ENCODE measurements at regions not wholly inside any gene's neighbourhood (a gene's known extent, or its start where the extent isn't known, plus 50 kb on each side); places are given as distances from the start of the nearest gene placed in this dataset.

DNA sequence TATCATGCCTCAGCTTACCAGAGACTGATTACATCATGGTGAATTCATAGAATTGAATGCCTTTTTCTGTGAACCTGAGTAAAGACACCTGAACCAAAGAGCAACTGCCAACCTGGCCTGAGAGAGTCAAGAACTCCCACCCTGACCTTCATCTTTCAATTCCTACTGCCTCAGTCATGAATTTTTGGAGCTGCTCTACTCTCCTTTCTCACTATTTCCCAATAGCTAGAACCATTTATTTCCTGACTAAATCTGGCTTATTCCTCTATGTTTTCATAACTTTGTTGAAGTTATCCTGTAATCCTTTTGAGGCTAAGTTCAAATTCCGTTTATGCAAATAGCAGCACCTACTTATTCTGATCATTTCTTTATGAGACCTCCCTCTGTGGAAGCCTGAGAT lies 712.4 kb upstream of the UBE2E2 start:
- no TSS peak for BruUV-seq (replicated peaks)
- peaks cover 3% of the 10 kb centered on the region for H3K27me3 Mint-ChIP-seq (ENCODE audit: insufficient read depth, unreplicated experiment)
- Histone ChIP-seq H3K27me3 (replicated peaks; ENCODE audit: control insufficient read depth, insufficient read depth, low read length) (no peaks in the 10 kb centered on the region), H3K9me3 (no peaks in the 10 kb centered on the region), H3K4me3 (ENCODE audit: low read depth, low read length) (no peak overlapping the region), H3K4me1 (no peaks in the 10 kb centered on the region), H3K36me3 (ENCODE audit: control insufficient read depth, insufficient read depth, low read length) (no peaks in the 10 kb centered on the region)
- ChIA-PET CTCF (no interaction called here), POLR2A (no interaction called here)
- no peak overlapping the region for H3K4me3 Mint-ChIP-seq (ENCODE audit: unreplicated experiment)
- TF ChIP-seq, protein P1, sequence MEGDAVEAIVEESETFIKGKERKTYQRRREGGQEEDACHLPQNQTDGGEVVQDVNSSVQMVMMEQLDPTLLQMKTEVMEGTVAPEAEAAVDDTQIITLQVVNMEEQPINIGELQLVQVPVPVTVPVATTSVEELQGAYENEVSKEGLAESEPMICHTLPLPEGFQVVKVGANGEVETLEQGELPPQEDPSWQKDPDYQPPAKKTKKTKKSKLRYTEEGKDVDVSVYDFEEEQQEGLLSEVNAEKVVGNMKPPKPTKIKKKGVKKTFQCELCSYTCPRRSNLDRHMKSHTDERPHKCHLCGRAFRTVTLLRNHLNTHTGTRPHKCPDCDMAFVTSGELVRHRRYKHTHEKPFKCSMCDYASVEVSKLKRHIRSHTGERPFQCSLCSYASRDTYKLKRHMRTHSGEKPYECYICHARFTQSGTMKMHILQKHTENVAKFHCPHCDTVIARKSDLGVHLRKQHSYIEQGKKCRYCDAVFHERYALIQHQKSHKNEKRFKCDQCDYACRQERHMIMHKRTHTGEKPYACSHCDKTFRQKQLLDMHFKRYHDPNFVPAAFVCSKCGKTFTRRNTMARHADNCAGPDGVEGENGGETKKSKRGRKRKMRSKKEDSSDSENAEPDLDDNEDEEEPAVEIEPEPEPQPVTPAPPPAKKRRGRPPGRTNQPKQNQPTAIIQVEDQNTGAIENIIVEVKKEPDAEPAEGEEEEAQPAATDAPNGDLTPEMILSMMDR (IDR thresholded peaks at IDR 0.05; ENCODE audit: insufficient read depth in 1 of 2, low read depth in 1 of 2, low read length in 1 of 2, severe bottlenecking in 1 of 2, unreplicated experiment in 1 of 2), result no peak
- H3K36me3 Mint-ChIP-seq (ENCODE audit: insufficient read depth, unreplicated experiment), result no peaks in the 10 kb centered on the region
- intact Hi-C loops (cut with micrococcal nuclease; ENCODE audit: unreplicated experiment), result no loop called here
- no peak for DNase-seq
- H3K9me3 Mint-ChIP-seq (ENCODE audit: unreplicated experiment), result no peaks in the 10 kb centered on the region
- H3K4me1 Mint-ChIP-seq (ENCODE audit: low read depth, unreplicated experiment), result no peaks in the 10 kb centered on the region
- H3K27ac Mint-ChIP-seq (ENCODE audit: unreplicated experiment), result no peak overlapping the region

DNA sequence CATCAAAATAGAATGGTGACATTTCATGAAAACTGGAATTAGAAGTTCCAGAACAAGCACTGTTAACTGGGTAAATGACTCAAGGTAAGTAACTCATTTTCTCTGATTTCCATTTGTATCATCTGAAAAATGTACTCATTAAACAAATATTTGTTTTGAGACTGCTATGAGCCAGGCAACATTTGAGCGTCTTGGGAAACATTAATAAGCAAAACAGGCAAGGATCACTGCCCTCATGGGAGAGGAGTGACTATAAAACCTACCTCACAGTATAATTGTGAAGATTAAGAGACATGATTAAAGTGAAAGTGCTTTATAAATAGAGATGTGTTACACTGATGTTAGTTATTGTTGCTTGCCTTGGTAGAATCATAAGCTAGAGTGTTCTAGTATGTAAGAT lies 711.8 kb upstream of the UBE2E2 start:
- TF ChIP-seq, protein P1 (IDR thresholded peaks at IDR 0.05; ENCODE audit: insufficient read depth in 1 of 2, low read depth in 1 of 2, low read length in 1 of 2, severe bottlenecking in 1 of 2, unreplicated experiment in 1 of 2), result no peak
- Mint-ChIP-seq H3K9me3 (ENCODE audit: unreplicated experiment) (no peaks in the 10 kb centered on the region), H3K4me1 (ENCODE audit: low read depth, unreplicated experiment) (no peaks in the 10 kb centered on the region), H3K4me3 (ENCODE audit: unreplicated experiment) (no peak overlapping the region), H3K36me3 (ENCODE audit: insufficient read depth, unreplicated experiment) (no peaks in the 10 kb centered on the region), H3K27ac (ENCODE audit: unreplicated experiment) (no peak overlapping the region), H3K27me3 (ENCODE audit: insufficient read depth, unreplicated experiment) (peaks cover 4% of the 10 kb centered on the region)
- no peaks in the 10 kb centered on the region for H3K4me1 ChIP-seq
- H3K36me3 ChIP-seq (ENCODE audit: control insufficient read depth, insufficient read depth, low read length), result no peaks in the 10 kb centered on the region
- POLR2A ChIA-PET, result no interaction called here
- H3K9me3 ChIP-seq, result no peaks in the 10 kb centered on the region
- CTCF ChIA-PET, result no interaction called here
- no peak for DNase-seq
- intact Hi-C loops (cut with micrococcal nuclease; ENCODE audit: unreplicated experiment), result no loop called here
- H3K4me3 ChIP-seq (ENCODE audit: low read depth, low read length), result no peak overlapping the region
- H3K27me3 ChIP-seq (replicated peaks; ENCODE audit: control insufficient read depth, insufficient read depth, low read length), result no peaks in the 10 kb centered on the region
- no TSS peak for BruUV-seq (replicated peaks)

DNA sequence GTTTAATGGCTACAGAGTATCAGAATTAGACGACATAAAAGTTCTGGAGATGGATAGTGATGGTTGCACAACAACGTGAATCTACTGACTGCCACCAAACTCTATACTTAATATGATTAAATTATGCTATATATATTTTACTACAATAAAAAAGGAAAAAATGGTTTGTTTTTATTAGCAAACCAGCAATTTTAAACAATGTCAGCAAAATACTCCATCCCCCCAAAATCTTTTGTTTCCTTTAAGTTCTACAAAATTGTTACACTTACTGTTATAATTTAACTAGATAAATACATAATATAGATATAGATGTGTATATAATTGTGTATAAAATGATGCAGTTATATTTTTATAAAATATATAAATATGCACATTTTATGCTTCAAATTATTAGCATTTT lies 710.8 kb upstream of the UBE2E2 start:
- intact Hi-C loops (cut with micrococcal nuclease; ENCODE audit: unreplicated experiment), result no loop called here
- Histone ChIP-seq H3K9me3 (no peaks in the 10 kb centered on the region), H3K27me3 (replicated peaks; ENCODE audit: control insufficient read depth, insufficient read depth, low read length) (no peaks in the 10 kb centered on the region), H3K4me3 (ENCODE audit: low read depth, low read length) (no peak overlapping the region), H3K36me3 (ENCODE audit: control insufficient read depth, insufficient read depth, low read length) (no peaks in the 10 kb centered on the region), H3K4me1 (no peaks in the 10 kb centered on the region)
- TF ChIP-seq, protein P1 (IDR thresholded peaks at IDR 0.05; ENCODE audit: insufficient read depth in 1 of 2, low read depth in 1 of 2, low read length in 1 of 2, severe bottlenecking in 1 of 2, unreplicated experiment in 1 of 2), result no peak
- Mint-ChIP-seq H3K36me3 (ENCODE audit: insufficient read depth, unreplicated experiment) (no peaks in the 10 kb centered on the region), H3K27ac (ENCODE audit: unreplicated experiment) (no peak overlapping the region), H3K4me1 (ENCODE audit: low read depth, unreplicated experiment) (no peaks in the 10 kb centered on the region), H3K27me3 (ENCODE audit: insufficient read depth, unreplicated experiment) (peaks cover 6% of the 10 kb centered on the region), H3K9me3 (ENCODE audit: unreplicated experiment) (no peaks in the 10 kb centered on the region), H3K4me3 (ENCODE audit: unreplicated experiment) (no peak overlapping the region)
- BruUV-seq (replicated peaks), result no TSS peak
- no peak for DNase-seq
- ChIA-PET POLR2A (no interaction called here), CTCF (no interaction called here)

Data from Caco-2 (cell line).